Small intestine (tissue), 7 donors: ENCODE measurements at regions not wholly inside any gene's neighbourhood (a gene's known extent, or its start where the extent isn't known, plus 50 kb on each side); places are given as distances from the start of the nearest gene placed in this dataset.

Experiments
- DNase-seq, 2 donors: peaks; one replicate each; pipeline versions ENCODE4 v3.0.0 to v3.0.0-alpha.2; 2013
- FAIRE-seq: peaks from 2 replicates; lab custom pipeline; 2012; peaks lifted over from hg19 to GRCh38; lab: Jason Lieb, UNC
- H3K27ac ChIP-seq, 3 donors: one replicate each; pipeline ENCODE4 v1.5.1; 2013; ENCODE audit warnings: low read length in 2 of 3, mild to moderate bottlenecking in 2 of 3, control low read depth in 1 of 3, inconsistent platforms in 1 of 3, low read depth in 1 of 3, moderate library complexity in 1 of 3
- H3K27me3 ChIP-seq, 3 donors: one replicate each; pipeline ENCODE4 v1.6.1; 2013; ENCODE audit warnings: low read length in 3 of 3, inconsistent platforms in 1 of 3; ENCODE audit not compliant: control insufficient read depth in 3 of 3, insufficient read depth in 3 of 3
- H3K36me3 ChIP-seq, 3 donors: one replicate each; pipeline ENCODE4 v1.6.1; 2013; ENCODE audit warnings: low read length in 3 of 3, inconsistent platforms in 1 of 3, low read depth in 1 of 3, mild to moderate bottlenecking in 1 of 3, moderate library complexity in 1 of 3; ENCODE audit not compliant: control insufficient read depth in 3 of 3, insufficient read depth in 2 of 3
- H3K4me1 ChIP-seq, 3 donors: one replicate each; pipeline ENCODE4 v1.6.1; 2013; ENCODE audit warnings: low read length in 2 of 3, inconsistent platforms in 1 of 3, low read depth in 1 of 3, mild to moderate bottlenecking in 1 of 3, moderate library complexity in 1 of 3; ENCODE audit not compliant: control insufficient read depth in 3 of 3, insufficient read depth in 2 of 3
- H3K4me3 ChIP-seq, 3 donors: one replicate each; pipeline ENCODE4 v1.5.1; 2013; ENCODE audit warnings: low read length in 3 of 3, control low read depth in 1 of 3, inconsistent platforms in 1 of 3, low read depth in 1 of 3, mild to moderate bottlenecking in 1 of 3, moderate library complexity in 1 of 3
- H3K9me3 ChIP-seq, 2 donors: one replicate each; pipeline ENCODE4 v1.6.1; 2013; ENCODE audit warnings: low read depth in 1 of 2, low read length in 1 of 2; ENCODE audit not compliant: control insufficient read depth in 2 of 2, insufficient read depth in 1 of 2
- WGBS, 3 donors: extraction: QIAGEN DNeasy Blood & Tissue Kit; methylation state at CpG; one replicate each; pipeline ENCODE4 v1.1.7; 2013; 5-methylcytosine and 5-hydroxymethylcytosine counted together
- donor health status: healthy with polysubstance abuse.
- donor health status: control.
- donor health status: control.
- donor health status: Bipolar disorder and iron deficiency.
- donor health status: healthy.

- no peak for FAIRE-seq
- Histone ChIP-seq H3K27me3 (no peaks in the 10 kb centered on the region), H3K36me3 (no peaks in the 10 kb centered on the region), H3K27ac (no peak overlapping the region), H3K9me3 (no peaks in the 10 kb centered on the region), H3K4me3 (no peak overlapping the region), H3K4me1 (no peaks in the 10 kb centered on the region)
- peak in 1 of 2 donors; percentile 6 for DNase-seq
- 35 to 54% (median 54%) methylated on average over 2 of the region's 2 CpGs for WGBS, 3 donors
These were observed 330.8 kb upstream of the PDZRN3 start for GRCh38 chr3:73955494-73956070.

- WGBS, 3 donors: 73 to 80% (median 80%) methylated on average over 1 of the region's 1 CpG
- no peaks in the 10 kb centered on the region for H3K4me1 ChIP-seq
- no peaks in the 10 kb centered on the region for H3K36me3 ChIP-seq
- H3K27me3 ChIP-seq: no peaks in the 10 kb centered on the region
- H3K9me3 ChIP-seq: no peaks in the 10 kb centered on the region
- FAIRE-seq (no peak), DNase-seq (no peak)
- no peak overlapping the region for H3K27ac ChIP-seq
- no peak overlapping the region for H3K4me3 ChIP-seq
These were observed 329.8 kb upstream of the PDZRN3 start for GRCh38 chr3:73954506-73954905.

GRCh38 chr3:73952781-73953180 is 328.0 kb upstream of the PDZRN3 start:
- no peaks in the 10 kb centered on the region for H3K27me3 ChIP-seq
- H3K4me1 ChIP-seq: no peaks in the 10 kb centered on the region
- H3K9me3 ChIP-seq: no peaks in the 10 kb centered on the region
- WGBS, 3 donors: 74 to 84% (median 84%) methylated on average over 1 of the region's 1 CpG
- H3K27ac ChIP-seq: no peak overlapping the region
- no peaks in the 10 kb centered on the region for H3K36me3 ChIP-seq
- FAIRE-seq: no peak
- no peak for DNase-seq
- no peak overlapping the region for H3K4me3 ChIP-seq

- no peak for DNase-seq
- Histone ChIP-seq H3K9me3 (no peaks in the 10 kb centered on the region), H3K4me3 (no peak overlapping the region), H3K27ac (no peak overlapping the region), H3K36me3 (no peaks in the 10 kb centered on the region), H3K27me3 (no peaks in the 10 kb centered on the region), H3K4me1 (no peaks in the 10 kb centered on the region)
- no peak for FAIRE-seq
- WGBS, 3 donors: 49 to 56% (median 55%) methylated on average over 4 of the region's 4 CpGs
These were observed 326.3 kb upstream of the PDZRN3 start for GRCh38 chr3:73950865-73951558.

GRCh38 chr3:73945541-73945940 is 320.8 kb upstream of the PDZRN3 start:
- Histone ChIP-seq H3K9me3 (peaks cover 0 to 2% of the 10 kb centered on the region in 2 donors), H3K4me3 (no peak overlapping the region), H3K4me1 (no peaks in the 10 kb centered on the region), H3K27me3 (no peaks in the 10 kb centered on the region), H3K27ac (no peak overlapping the region), H3K36me3 (no peaks in the 10 kb centered on the region)
- FAIRE-seq (no peak), DNase-seq (no peak)
- WGBS, 3 donors: 76 to 89% (median 84%) methylated on average over 4 of the region's 4 CpGs

GRCh38 chr3:73939985-73940384 is 315.2 kb upstream of the PDZRN3 start:
- Histone ChIP-seq H3K4me3 (no peak overlapping the region), H3K9me3 (peaks cover 2 to 3% of the 10 kb centered on the region in 2 donors), H3K27me3 (no peaks in the 10 kb centered on the region), H3K4me1 (no peaks in the 10 kb centered on the region), H3K27ac (no peak overlapping the region), H3K36me3 (no peaks in the 10 kb centered on the region)
- no peak for DNase-seq
- FAIRE-seq: no peak

GRCh38 chr3:73933585-73933984 is 308.8 kb upstream of the PDZRN3 start:
- no peaks in the 10 kb centered on the region for H3K36me3 ChIP-seq
- no peak overlapping the region for H3K4me3 ChIP-seq
- no peaks in the 10 kb centered on the region for H3K9me3 ChIP-seq
- DNase-seq (no peak), FAIRE-seq (no peak)
- no peaks in the 10 kb centered on the region for H3K27me3 ChIP-seq
- no peak overlapping the region for H3K27ac ChIP-seq
- no peaks in the 10 kb centered on the region for H3K4me1 ChIP-seq
- 58 to 67% (median 61%) methylated on average over 3 of the region's 3 CpGs for WGBS, 3 donors

GRCh38 chr3:73927203-73927570 is 302.4 kb upstream of the PDZRN3 start:
- Histone ChIP-seq H3K4me3 (no peak overlapping the region), H3K36me3 (no peaks in the 10 kb centered on the region), H3K4me1 (peaks cover 0 to 4% (median 0%) of the 10 kb centered on the region in 3 donors), H3K27ac (no peak overlapping the region), H3K9me3 (no peaks in the 10 kb centered on the region), H3K27me3 (no peaks in the 10 kb centered on the region)
- no peak for DNase-seq
- no peak for FAIRE-seq
- 44 to 57% (median 47%) methylated on average over 4 of the region's 4 CpGs for WGBS, 3 donors
